HFF-Myc (cell line): ENCODE measurements at regions not wholly inside any gene's neighbourhood (a gene's known extent, or its start where the extent isn't known, plus 50 kb on each side); places are given as distances from the start of the nearest gene placed in this dataset.

Source experiments
- DNase-seq: peaks from one replicate; pipeline ENCODE4 v3.0.0-alpha.2; 2011; ENCODE audit warnings: low read depth; ENCODE audit errors: extremely low read depth
- H3K4me3 ChIP-seq: replicated peaks from 2 replicates; pipeline ENCODE4 v1.5.1; 2011; ENCODE audit warnings: low read depth, mild to moderate bottlenecking, control low read depth, low read length
- CTCF ChIP-seq: IDR thresholded peaks from 2 replicates; pipeline ENCODE4 v1.5.1; 2012; ENCODE audit warnings: mild to moderate bottlenecking, low read depth, low read length, control low read depth; ENCODE audit errors: missing control alignments

GRCh38 chr9:89752154-89752553 is 147.3 kb downstream of the GADD45G start:
- no peak for TF ChIP-seq CTCF
- no peak overlapping the region for H3K4me3 ChIP-seq
- no peak for DNase-seq

- DNase-seq = no peak
These were observed 148.8 kb downstream of the GADD45G start for GRCh38 chr9:89753472-89754055.

GRCh38 chr9:89754193-89754592 is 149.4 kb downstream of the GADD45G start:
- no peak for TF ChIP-seq CTCF
- DNase-seq = no peak
- H3K4me3 ChIP-seq = no peak overlapping the region

More at GRCh38 chr9:89753472-89754055, 148.8 kb downstream of the GADD45G start:
- no peak for TF ChIP-seq CTCF
- H3K4me3 ChIP-seq = no peak overlapping the region

GRCh38 chr9:89755821-89756220 is 151.0 kb downstream of the GADD45G start:
- no peak for TF ChIP-seq CTCF
- no peak for DNase-seq
- H3K4me3 ChIP-seq = no peak overlapping the region

GRCh38 chr9:89756891-89757537 is 152.2 kb downstream of the GADD45G start:
- DNase-seq = no peak
- TF ChIP-seq CTCF = no peak
- no peak overlapping the region for H3K4me3 ChIP-seq

- no peak for TF ChIP-seq CTCF
- no peak for DNase-seq
These were observed 153.1 kb downstream of the GADD45G start for GRCh38 chr9:89757776-89758528.

More at GRCh38 chr9:89757776-89758528, 153.1 kb downstream of the GADD45G start:
- no peak overlapping the region for H3K4me3 ChIP-seq
